HEK293T (cell line): ENCODE measurements at regions not wholly inside any gene's neighbourhood (a gene's known extent, or its start where the extent isn't known, plus 50 kb on each side); places are given as distances from the start of the nearest gene placed in this dataset.

Experiments
- FOXA1 ChIP-seq: fragments of 450-650 bp; IDR thresholded peaks from 2 replicates; pipeline ENCODE4 v1.6.1; 2016; ENCODE audit warnings: mild to moderate bottlenecking
- FOXK2 ChIP-seq: fragments of 450-650 bp; IDR thresholded peaks from 2 replicates; pipeline ENCODE4 v1.6.1; 2016; ENCODE audit warnings: mild to moderate bottlenecking
- FOXM1 ChIP-seq: fragments of 450-650 bp; IDR thresholded peaks from 2 replicates; pipeline ENCODE4 v1.6.1; 2017; ENCODE audit warnings: mild to moderate bottlenecking, borderline replicate concordance
- HDGF ChIP-seq: fragments of 450-650 bp; IDR thresholded peaks from 2 replicates; pipeline ENCODE4 v1.6.1; 2017; ENCODE audit warnings: antibody characterized with exemption, borderline replicate concordance
- NFRKB ChIP-seq: fragments of 450-650 bp; IDR thresholded peaks from 2 replicates; pipeline ENCODE4 v1.6.1; 2016; ENCODE audit warnings: mild to moderate bottlenecking, moderate library complexity
- ZNF384 ChIP-seq: fragments of 450-650 bp; IDR thresholded peaks from 2 replicates; pipeline ENCODE4 v1.6.1; 2016
- TF ChIP-seq, protein P1 (sequence below): fragments of 450-650 bp; IDR thresholded peaks from 2 replicates; pipeline ENCODE4 v1.6.1; 2016

DNA sequence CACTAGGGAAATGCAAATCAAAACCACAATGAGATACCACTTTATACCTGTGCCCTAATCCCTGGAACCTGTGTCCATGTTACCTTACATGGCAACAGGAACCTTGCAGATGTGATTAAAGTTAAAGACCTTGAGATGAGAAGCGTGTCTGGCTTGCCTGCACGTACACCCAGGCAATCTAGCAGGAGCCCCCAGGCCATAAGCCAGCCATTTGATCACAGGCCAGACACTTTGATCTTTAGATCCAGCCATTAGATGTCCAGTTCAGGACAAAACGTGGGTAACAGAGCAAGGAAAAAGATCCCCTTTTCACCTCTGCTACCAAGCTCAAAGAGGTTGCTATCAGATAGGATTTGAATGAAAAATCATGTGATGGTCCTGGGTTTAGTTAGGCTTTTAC is 378.8 kb downstream of the BUD13 start:
- TF ChIP-seq FOXM1 (no peak), ZNF384 (no peak), FOXA1 (no peak), FOXK2 (no peak), HDGF (no peak), NFRKB (no peak)
- TF ChIP-seq, protein P1, sequence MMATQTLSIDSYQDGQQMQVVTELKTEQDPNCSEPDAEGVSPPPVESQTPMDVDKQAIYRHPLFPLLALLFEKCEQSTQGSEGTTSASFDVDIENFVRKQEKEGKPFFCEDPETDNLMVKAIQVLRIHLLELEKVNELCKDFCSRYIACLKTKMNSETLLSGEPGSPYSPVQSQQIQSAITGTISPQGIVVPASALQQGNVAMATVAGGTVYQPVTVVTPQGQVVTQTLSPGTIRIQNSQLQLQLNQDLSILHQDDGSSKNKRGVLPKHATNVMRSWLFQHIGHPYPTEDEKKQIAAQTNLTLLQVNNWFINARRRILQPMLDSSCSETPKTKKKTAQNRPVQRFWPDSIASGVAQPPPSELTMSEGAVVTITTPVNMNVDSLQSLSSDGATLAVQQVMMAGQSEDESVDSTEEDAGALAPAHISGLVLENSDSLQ = no peak
